DND-41 (cell line): ENCODE measurements at regions not wholly inside any gene's neighbourhood (a gene's known extent, or its start where the extent isn't known, plus 50 kb on each side); places are given as distances from the start of the nearest gene placed in this dataset.

Source experiments
- ATAC-seq: fragments of 200-7000 bp; cut with Tn5 transposase; 3 replicates; pipeline ENCODE4 v1.9.1; 2021; ENCODE audit warnings: low read depth; ENCODE audit not compliant: insufficient read depth
- DNase-seq: peaks from one replicate; pipeline ENCODE4 v3.0.0-alpha.2; 2020
- H2AFZ ChIP-seq: 2 replicates; pipeline ENCODE4 v1.6.0; 2012; ENCODE audit warnings: low read depth, low read length
- H3K27ac ChIP-seq: 2 replicates; pipeline ENCODE4 v1.5.1; 2012; ENCODE audit warnings: low read length, inconsistent platforms
- H3K27me3 ChIP-seq: fragments of 200-600 bp; sonication (generic); 2 replicates; pipeline ENCODE4 v1.6.0; 2012; ENCODE audit warnings: low read length, mild to moderate bottlenecking, inconsistent platforms; ENCODE audit not compliant: insufficient read depth, poor library complexity
- H3K36me3 ChIP-seq: 2 replicates; pipeline ENCODE4 v1.5.1; 2012; ENCODE audit warnings: low read length, inconsistent platforms; ENCODE audit not compliant: insufficient read depth
- H3K4me1 ChIP-seq: 2 replicates; pipeline ENCODE4 v1.5.1; 2012; ENCODE audit warnings: mild to moderate bottlenecking, low read length; ENCODE audit not compliant: insufficient read depth
- H3K4me2 ChIP-seq: 2 replicates; pipeline ENCODE4 v1.6.0; 2012; ENCODE audit warnings: mild to moderate bottlenecking, moderate library complexity, low read length, inconsistent platforms; ENCODE audit not compliant: insufficient read depth
- H3K4me3 ChIP-seq, 2 experiments: fragments of 200-600 bp in 1 of 2; shearing (Covaris generic) in 1 of 2; 2 replicates each; pipeline ENCODE4 v1.5.1; 2012 to 2016; ENCODE audit warnings: inconsistent platforms in 2 of 2, low read length in 2 of 2, mild to moderate bottlenecking in 2 of 2, low read depth in 1 of 2, moderate library complexity in 1 of 2
- H3K79me2 ChIP-seq: 2 replicates; pipeline ENCODE4 v1.6.0; 2012; ENCODE audit warnings: low read length, inconsistent platforms; ENCODE audit not compliant: insufficient read depth
- H3K9ac ChIP-seq: 2 replicates; pipeline ENCODE4 v1.6.0; 2012; ENCODE audit warnings: low read depth, mild to moderate bottlenecking, inconsistent platforms, low read length, moderate library complexity
- H3K9me3 ChIP-seq: 2 replicates; pipeline ENCODE4 v1.5.1; 2012; ENCODE audit warnings: low read length, moderate library complexity, mild to moderate bottlenecking, inconsistent platforms; ENCODE audit not compliant: insufficient read depth, severe bottlenecking
- H4K20me1 ChIP-seq: 2 replicates; pipeline ENCODE4 v1.6.0; 2012; ENCODE audit warnings: low read length; ENCODE audit not compliant: insufficient read depth
- CTCF ChIP-seq: IDR thresholded peaks from 2 replicates; pipeline ENCODE4 v1.5.1; 2012; ENCODE audit warnings: borderline replicate concordance, low read length, moderate library complexity, mild to moderate bottlenecking; ENCODE audit not compliant: poor library complexity, severe bottlenecking; ENCODE audit errors: extremely low read depth
- EZH2 ChIP-seq: IDR thresholded peaks from 3 replicates; pipeline ENCODE4 v1.6.1; 2012; ENCODE audit warnings: borderline replicate concordance, low read depth, mild to moderate bottlenecking, moderate library complexity, low read length, inconsistent platforms; ENCODE audit not compliant: severe bottlenecking

- H3K79me2 ChIP-seq, result no peaks in the 10 kb centered on the region
- ATAC-seq, result no peak
- H3K27ac ChIP-seq, result no peak overlapping the region
- no peaks in the 10 kb centered on the region for H3K36me3 ChIP-seq
- H3K4me2 ChIP-seq, result no peak overlapping the region
- H2AFZ ChIP-seq, result no peak overlapping the region
- no peaks in the 10 kb centered on the region for H3K9me3 ChIP-seq
- no peak overlapping the region for H3K9ac ChIP-seq
- H3K4me1 ChIP-seq, result no peaks in the 10 kb centered on the region
- H4K20me1 ChIP-seq, result no peaks in the 10 kb centered on the region
- no peak overlapping the region for H3K4me3 ChIP-seq
- no peaks in the 10 kb centered on the region for H3K27me3 ChIP-seq
- no peak for TF ChIP-seq EZH2
- no peak for TF ChIP-seq CTCF
- DNase-seq, result no peak
Measured at GRCh38 chr18:6644836-6645627, 84.5 kb upstream of the ARHGAP28 start.

DNA sequence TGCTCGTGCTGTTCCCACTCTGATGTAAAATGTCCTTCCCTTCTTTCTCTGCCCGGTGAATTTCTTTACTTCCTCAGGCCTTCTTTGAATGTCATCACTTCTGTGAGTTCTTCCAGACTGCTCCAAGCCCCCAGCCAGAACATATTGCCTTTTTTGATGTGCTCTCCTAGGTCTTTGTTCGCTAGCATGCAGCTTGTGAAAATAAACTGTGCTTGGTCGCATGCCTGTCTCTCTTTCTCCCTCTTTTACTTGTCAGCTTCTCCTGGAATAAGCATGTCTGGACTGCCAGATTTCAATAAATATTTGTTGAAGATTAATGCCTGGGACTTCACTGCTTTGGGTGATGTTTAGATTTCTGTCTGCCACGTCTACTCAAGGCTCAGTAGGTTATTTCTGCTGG lies 82.7 kb upstream of the ARHGAP28 start:
- TF ChIP-seq EZH2, result no peak
- no peak for TF ChIP-seq CTCF
- H3K9me3 ChIP-seq, result no peaks in the 10 kb centered on the region
- H3K27me3 ChIP-seq, result no peaks in the 10 kb centered on the region
- no peak overlapping the region for H3K27ac ChIP-seq
- H3K4me1 ChIP-seq, result no peaks in the 10 kb centered on the region
- no peaks in the 10 kb centered on the region for H4K20me1 ChIP-seq
- no peak for DNase-seq
- no peaks in the 10 kb centered on the region for H3K36me3 ChIP-seq
- no peak for ATAC-seq
- no peak overlapping the region for H2AFZ ChIP-seq
- no peak overlapping the region for H3K4me3 ChIP-seq
- no peak overlapping the region for H3K9ac ChIP-seq
- no peaks in the 10 kb centered on the region for H3K79me2 ChIP-seq
- no peak overlapping the region for H3K4me2 ChIP-seq

- H3K27me3 ChIP-seq, result no peaks in the 10 kb centered on the region
- H3K27ac ChIP-seq, result no peak overlapping the region
- DNase-seq (no peak), ATAC-seq (no peak)
- no peaks in the 10 kb centered on the region for H3K9me3 ChIP-seq
- H3K79me2 ChIP-seq, result no peaks in the 10 kb centered on the region
- no peak overlapping the region for H3K9ac ChIP-seq
- no peaks in the 10 kb centered on the region for H4K20me1 ChIP-seq
- no peak for TF ChIP-seq CTCF
- no peak for TF ChIP-seq EZH2
- H3K4me3 ChIP-seq, result no peak overlapping the region
- no peaks in the 10 kb centered on the region for H3K4me1 ChIP-seq
- no peaks in the 10 kb centered on the region for H3K36me3 ChIP-seq
- no peak overlapping the region for H2AFZ ChIP-seq
- H3K4me2 ChIP-seq, result no peak overlapping the region
Measured at GRCh38 chr18:6648581-6648980, 80.9 kb upstream of the ARHGAP28 start.
